NCI-H446 treated with DMSO at 0.1 percent for 48 hours (cell line): ENCODE measurements at regions not wholly inside any gene's neighbourhood (a gene's known extent, or its start where the extent isn't known, plus 50 kb on each side); places are given as distances from the start of the nearest gene placed in this dataset.
"Not testable (repeated sequence)": the region's sequence is repeated elsewhere in the genome, so short reads cannot be mapped to it uniquely, and the experiment has no call there.

ENCODE experiments used
- DNase-seq: peaks from one replicate; lab custom pipeline; 2025; lab: John Stamatoyannopoulos, UW

DNA sequence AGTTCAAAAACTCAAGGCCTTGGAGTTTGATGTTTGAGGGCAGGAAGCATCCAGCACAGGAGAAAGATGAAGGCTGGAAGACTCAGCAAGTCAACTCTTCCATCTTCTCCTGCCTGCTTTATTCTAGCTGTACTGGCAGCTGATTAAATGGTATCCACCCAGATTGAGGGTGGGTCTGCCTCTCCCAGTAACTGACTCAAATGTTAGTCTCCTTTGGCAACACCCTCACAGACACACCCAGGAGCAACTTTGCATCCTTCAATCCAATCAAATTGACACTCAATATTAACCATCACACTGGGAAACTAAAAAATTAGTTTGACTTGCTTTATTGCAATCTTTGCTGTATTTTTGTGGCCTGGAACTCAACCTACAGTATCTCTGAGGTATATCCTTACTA lies 230.5 kb upstream of the TARS1 start:
- DNase-seq, result not testable (repeated sequence)

DNA sequence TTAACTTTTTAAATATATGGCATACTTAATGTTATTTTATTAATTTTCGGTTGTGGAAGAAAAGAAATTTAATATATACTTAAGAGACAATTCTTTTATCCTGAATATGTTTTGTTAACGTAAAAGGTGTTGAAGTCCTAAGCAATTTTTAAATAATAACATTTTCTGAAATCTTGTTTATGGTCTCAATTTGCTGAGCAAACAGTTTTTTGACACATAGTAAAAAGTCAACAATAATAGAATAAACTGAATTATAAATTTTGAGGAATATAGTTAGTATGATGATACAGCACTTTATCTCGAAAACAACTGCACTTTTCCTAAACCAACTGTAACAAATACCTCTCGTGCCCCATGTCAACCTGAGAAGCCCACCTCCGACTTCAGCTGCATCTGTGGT lies 229.8 kb upstream of the TARS1 start:
- DNase-seq, result no peak

GRCh38 chr5:33212439-33212838 lies 228.3 kb upstream of the TARS1 start:
- DNase-seq, result no peak

- DNase-seq, result no peak
Measured at GRCh38 chr5:33212900-33213299, 227.9 kb upstream of the TARS1 start.

DNA sequence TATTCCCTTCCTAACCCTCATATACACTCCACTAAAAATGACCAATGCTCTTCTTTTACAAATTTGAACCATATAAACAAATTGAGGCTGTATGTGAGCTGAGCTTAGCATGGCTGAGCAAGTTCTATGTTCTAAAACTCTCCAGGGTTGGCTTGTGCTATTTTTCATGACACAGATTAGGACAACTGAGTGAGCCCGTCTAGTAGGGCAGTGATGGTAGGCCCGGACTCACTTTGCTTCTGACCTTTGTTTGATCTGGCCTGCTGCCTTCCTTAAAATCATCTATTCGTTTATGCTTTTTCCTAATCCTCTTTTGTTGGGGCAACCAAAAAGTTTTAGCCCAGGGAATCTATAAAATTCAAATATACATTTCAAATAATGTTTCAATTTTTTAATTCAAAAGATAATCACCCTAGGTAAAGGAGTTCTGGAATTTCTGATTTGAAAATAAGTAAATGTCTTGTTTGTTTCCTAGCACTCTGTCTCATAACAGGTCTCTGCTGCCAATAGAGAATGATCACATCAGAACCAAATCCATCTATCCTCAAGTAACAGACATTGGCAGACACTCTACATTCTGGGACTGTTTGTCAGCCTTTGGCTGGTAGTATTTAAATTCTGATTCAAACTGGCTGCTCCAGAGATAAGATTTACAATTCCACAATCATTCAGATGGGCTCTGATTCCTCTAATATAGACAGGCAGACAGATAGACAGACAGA lies 217.0 kb upstream of the TARS1 start:
- no peak for DNase-seq

GRCh38 chr5:33224285-33224961 lies 216.3 kb upstream of the TARS1 start:
- no peak for DNase-seq

DNA sequence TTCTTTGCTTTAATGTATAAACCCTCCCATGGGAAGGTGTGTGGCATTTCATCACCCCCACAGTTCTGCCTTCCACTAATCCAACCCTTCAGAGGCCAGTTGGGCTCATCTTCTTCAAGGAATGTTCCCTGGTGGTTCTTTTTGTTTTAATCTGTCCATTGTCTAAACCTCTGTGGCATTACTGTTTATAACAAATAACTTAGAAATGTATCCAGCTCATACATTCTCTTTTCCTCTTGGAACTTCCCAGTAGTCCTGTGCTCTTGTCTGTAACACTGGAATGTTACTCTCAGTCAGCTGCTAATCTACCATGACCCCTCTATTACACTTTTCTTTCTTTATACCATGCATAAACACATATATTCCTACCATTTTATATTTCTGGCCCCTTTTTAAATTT lies 213.5 kb upstream of the TARS1 start:
- DNase-seq, result no peak

- DNase-seq, result no peak
Measured at GRCh38 chr5:33227746-33228145, 213.0 kb upstream of the TARS1 start.

GRCh38 chr5:33228149-33228548 lies 212.6 kb upstream of the TARS1 start:
- DNase-seq, result no peak

- no peak for DNase-seq
Measured at GRCh38 chr5:33229216-33229615, 211.5 kb upstream of the TARS1 start.

- no peak for DNase-seq
Measured at GRCh38 chr5:33230467-33231078, 210.2 kb upstream of the TARS1 start.

DNA sequence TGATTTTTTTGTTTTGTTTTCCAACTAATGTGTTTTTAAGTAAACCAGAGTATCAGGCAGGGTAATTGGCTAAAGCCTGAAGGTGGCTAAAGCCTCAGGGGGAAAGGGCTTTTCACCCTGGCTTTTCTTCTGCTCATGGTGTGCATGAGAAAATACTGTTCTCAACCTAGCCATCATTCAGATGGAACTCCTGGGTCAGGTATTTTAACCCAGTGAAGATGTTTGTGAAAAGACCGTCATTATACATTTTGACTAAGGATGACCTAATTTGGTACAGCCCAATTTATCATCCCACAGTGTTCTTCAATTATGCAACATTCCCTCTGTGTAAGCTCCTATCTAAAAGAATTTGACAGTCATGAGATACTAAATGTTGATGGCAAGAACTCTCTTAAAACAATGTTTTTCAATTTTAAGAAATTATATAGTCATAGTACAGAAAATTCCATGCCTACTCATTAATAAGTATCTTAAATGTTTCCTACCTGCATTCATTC lies 209.5 kb upstream of the TARS1 start:
- DNase-seq, result no peak

GRCh38 chr5:33231935-33232334 lies 208.8 kb upstream of the TARS1 start:
- no peak for DNase-seq

- no peak for DNase-seq
Measured at GRCh38 chr5:33232731-33233505, 207.8 kb upstream of the TARS1 start.

- DNase-seq, result no peak
Measured at GRCh38 chr5:33235304-33235703, 205.5 kb upstream of the TARS1 start.

- no peak for DNase-seq
Measured at GRCh38 chr5:33235824-33236223, 204.9 kb upstream of the TARS1 start.

DNA sequence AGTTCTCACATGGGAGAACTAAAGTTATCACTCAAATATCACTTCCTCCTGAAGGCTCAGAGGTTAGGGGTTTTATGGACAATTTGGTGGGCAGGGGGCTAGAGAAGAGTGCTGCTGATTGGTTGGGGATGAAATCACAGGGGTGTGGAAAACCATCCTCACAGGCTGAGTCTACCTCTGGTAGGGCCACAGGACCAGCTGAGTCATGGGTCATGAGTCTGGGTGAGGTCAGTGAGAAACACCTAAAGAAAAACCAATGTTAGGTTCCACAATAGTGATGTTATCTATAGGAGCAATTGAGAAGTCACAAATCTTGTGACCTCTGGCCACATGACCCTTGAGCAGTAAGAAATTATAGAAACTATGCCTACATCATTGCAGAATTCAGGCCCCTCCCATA lies 203.3 kb upstream of the TARS1 start:
- no peak for DNase-seq

DNA sequence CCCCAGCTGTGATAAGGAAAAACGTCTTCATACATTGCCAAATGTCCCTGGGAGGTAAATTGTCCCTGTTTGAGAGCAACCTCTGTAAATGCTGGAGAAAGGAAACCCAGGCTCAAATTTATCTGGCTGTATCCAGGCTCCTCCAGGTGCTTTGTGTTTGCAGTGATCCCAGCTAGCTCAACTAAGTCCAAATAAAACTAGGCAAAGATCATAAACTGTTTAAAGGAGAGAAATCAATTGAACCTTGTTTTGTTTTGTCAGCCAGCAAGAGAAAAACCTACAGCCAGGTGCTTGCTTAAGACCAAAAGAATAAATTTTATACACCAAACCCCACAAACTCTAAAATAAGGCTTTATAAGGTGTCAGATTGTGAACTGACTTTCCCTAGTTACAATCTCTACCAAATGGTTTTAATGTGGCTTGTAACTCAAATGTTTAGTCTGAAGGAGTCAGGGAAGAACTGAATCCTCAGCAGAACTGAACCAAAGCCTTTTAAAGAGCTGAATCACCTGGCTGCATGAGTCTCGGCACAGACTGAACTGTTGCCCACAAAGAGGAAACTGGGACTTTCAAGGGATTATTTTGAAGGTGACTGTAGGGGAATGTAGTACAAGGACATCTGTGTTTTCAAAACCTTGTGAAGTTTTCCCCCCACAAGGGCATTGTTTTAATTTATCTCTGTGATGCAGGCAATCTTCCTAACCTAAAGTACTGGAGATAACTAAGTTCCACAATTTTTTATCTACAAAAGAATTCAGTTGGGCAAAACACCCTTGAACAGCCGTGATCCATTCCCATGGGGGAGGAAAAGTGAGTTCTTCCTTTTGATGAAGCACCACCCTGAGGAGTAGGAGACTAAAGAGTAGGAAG lies 201.7 kb upstream of the TARS1 start:
- no peak for DNase-seq

GRCh38 chr5:33240558-33240957 lies 200.2 kb upstream of the TARS1 start:
- DNase-seq, result no peak

DNA sequence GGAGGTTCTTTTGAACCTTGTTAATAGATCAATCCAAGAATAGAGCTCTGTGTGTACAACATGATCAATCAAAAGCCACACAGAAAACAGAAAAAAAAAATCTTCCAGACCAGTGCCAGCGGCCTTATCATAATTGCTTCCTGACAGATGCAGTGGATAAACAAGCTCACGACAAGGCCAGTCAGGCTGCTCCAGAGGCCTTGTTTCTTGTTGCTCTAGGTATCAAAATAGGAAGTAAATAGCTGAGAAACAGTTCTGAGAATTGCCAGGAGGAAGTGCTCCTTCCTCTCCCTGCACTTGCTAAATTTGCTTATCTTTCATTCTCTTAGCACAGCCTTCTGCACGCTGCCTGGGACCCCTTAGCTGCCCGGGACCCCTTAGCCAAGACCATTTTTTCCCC lies 199.0 kb upstream of the TARS1 start:
- no peak for DNase-seq

DNA sequence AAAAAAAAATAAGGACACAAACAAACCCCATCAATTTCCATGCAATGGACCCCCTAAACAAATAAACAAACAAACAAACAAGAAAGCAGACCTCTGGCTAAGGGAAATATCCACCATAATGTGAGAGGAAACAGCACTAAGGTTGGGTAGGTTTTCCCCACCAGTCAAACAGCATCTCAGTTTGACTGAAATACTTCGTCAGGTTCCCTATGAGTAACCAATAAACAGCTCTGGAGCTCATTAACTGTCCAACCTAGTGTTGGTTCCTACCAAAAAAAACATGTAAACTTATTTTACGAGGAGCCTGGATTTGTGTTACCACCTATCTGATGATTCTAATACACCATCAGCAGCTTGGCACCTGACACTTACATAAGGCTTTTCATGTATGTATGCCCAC lies 198.5 kb upstream of the TARS1 start:
- DNase-seq, result no peak
